ENCODE measurements at regions not wholly inside any gene's neighbourhood (a gene's known extent, or its start where the extent isn't known, plus 50 kb on each side); places are given as distances from the start of the nearest gene placed in this dataset.

DNA sequence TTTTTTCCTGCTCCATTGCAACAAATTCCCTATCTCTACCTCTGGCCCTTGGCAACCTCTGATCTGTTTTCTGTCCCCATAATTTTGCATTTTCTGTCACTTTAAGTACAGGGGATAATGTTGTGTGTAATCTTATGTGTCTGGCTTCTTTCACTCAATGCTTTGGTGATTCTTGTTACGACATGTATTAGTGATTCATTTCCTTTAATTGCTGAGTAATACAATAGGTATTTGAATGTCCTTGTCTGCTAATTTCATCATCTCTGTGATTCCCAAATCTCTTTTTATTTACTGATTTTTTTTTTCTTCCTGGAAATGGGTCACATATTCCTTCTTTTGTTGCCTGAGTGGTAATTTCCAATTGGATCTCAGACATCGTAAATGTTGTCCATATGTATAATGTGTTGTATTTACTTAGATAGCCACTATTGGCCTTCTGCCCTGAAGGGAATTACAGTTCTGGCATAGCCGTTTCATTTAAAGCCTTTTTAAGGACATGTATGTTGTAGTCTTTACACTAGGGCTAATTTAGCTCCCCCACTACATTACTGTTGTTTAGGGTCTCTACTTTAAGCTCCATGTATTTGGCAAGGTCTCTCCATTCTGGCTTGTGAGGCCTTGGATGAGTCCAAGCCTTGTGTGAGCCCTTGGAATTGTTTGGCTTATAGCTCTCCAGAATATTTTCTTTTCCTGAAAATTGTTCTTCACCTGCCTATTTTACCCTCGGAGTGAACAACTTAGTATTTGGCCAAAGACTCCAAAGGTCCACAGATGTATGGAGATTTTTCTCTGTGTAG is 683.8 kb downstream of the LRRC70 start:
- H3K18ac ChIP-seq (ENCODE audit: low read depth, low read length): no peak overlapping the region
- ATAC-seq (ENCODE audit: low read depth) (no peak), DNase-seq (peak; percentile 44)
- peak overlapping the region in 1 of 2 experiments; percentile 20; a peak in 1 of 4 replicates for H4K8ac ChIP-seq (ENCODE audit: low read depth in 2 of 2, low read length in 2 of 2)
- TF ChIP-seq MXI1 (IDR thresholded peaks at IDR 0.05; ENCODE audit: borderline replicate concordance, low read depth, low read length) (no peak), CEBPB (IDR thresholded peaks at IDR 0.05; ENCODE audit: low read depth, low read length) (peak; percentile 56), POLR2A (IDR thresholded peaks at IDR 0.05; ENCODE audit: low read depth, low read length) (no peak), CHD1 (IDR thresholded peaks at IDR 0.05; ENCODE audit: low read depth, low read length) (no peak), FOS (IDR thresholded peaks at IDR 0.05; ENCODE audit: low read depth, low read length) (0 out of 2 replicates have a peak, but pooled peaks have one; percentile 15)
- H3K4ac ChIP-seq (ENCODE audit: low read depth, low read length): peak overlapping the region; percentile 45; the same call in 1 of the 2 replicates
- ChIA-PET POLR2A (ENCODE audit: unreplicated experiment) (no interaction called here), CTCF (no interaction called here)
- H2AFZ ChIP-seq (replicated peaks; ENCODE audit: low read length, poor library complexity): no peak overlapping the region
- no peaks in the 10 kb centered on the region for H3K79me1 ChIP-seq (ENCODE audit: low read depth in 1 of 2, low read length in 2 of 2)
- H2AK9ac ChIP-seq (replicated peaks; ENCODE audit: low read depth, low read length, poor library complexity): no peak overlapping the region
- dilution Hi-C loops (cut with HindIII; ENCODE audit: low sequenced_read_pairs, unreplicated experiment): no loop called here
- in situ Hi-C loops (cut with MboI; ENCODE audit: low sequenced_read_pairs): no loop called here
- H4K5ac ChIP-seq (ENCODE audit: low read depth, low read length): no peak overlapping the region
- no CpG with 5 or more reads among the region's 4 CpGs for WGBS, 2 experiments (ENCODE audit: extremely low coverage in 2 of 2, insufficient read length in 1 of 2)
- peak overlapping the region; percentile 43; the same call in 1 of the 2 replicates for H2BK120ac ChIP-seq (ENCODE audit: low read depth, low read length)
- no peaks in the 10 kb centered on the region for H3K27me3 ChIP-seq (ENCODE audit: control insufficient read depth, insufficient read depth, low read length)
- no peak overlapping the region for H2AK5ac ChIP-seq (ENCODE audit: low read depth, low read length)
- 0 out of 2 replicates have a peak overlapping the region, but pooled peaks have one; percentile 53 for H2BK20ac ChIP-seq (ENCODE audit: low read depth, low read length)
- no peak overlapping the region for H3K23ac ChIP-seq (ENCODE audit: low read depth, low read length)
- no peak overlapping the region for H3K27ac ChIP-seq (ENCODE audit: insufficient read depth, low read length)
- no TSS peak for BruUV-seq (replicated peaks)
- no peak overlapping the region for H3K56ac ChIP-seq (ENCODE audit: extremely low read depth, insufficient read depth, low read length)
- no peaks in the 10 kb centered on the region for H3K9me3 ChIP-seq (ENCODE audit: control insufficient read depth, insufficient read depth, low read length)
- no peaks in the 10 kb centered on the region for H3K9me1 ChIP-seq (ENCODE audit: insufficient read depth, low read length)
- no peak overlapping the region for H3K4me3 ChIP-seq (ENCODE audit: insufficient read depth, low read depth, low read length)
- no peaks in the 10 kb centered on the region for H4K20me1 ChIP-seq (ENCODE audit: insufficient read depth, low read length)
- no peaks in the 10 kb centered on the region for H3K36me3 ChIP-seq (ENCODE audit: control insufficient read depth, insufficient read depth, low read length)
- H3K14ac ChIP-seq (replicated peaks; ENCODE audit: low read depth, low read length): no peak overlapping the region
- H4K91ac ChIP-seq (ENCODE audit: insufficient read depth, low read depth, low read length): peak overlapping the region; percentile 33; the same call in 1 of the 2 replicates
- H3K9ac ChIP-seq (ENCODE audit: low read depth, low read length): no peak overlapping the region
- H2BK15ac ChIP-seq (ENCODE audit: low read depth, low read length): no peak overlapping the region
- H3K4me2 ChIP-seq (ENCODE audit: low read depth, low read length): no peak overlapping the region
- no peaks in the 10 kb centered on the region for H3K4me1 ChIP-seq (ENCODE audit: control insufficient read depth, insufficient read depth, low read length)
- intact Hi-C loops (cut with micrococcal nuclease): no loop called here
- no peak overlapping the region for H2BK5ac ChIP-seq (ENCODE audit: low read depth, low read length, poor library complexity, severe bottlenecking)

Measured in IMR-90 (cell line).